C1 segment of cervical spinal cord (tissue), 14 donors: ENCODE measurements at regions not wholly inside any gene's neighbourhood (a gene's known extent, or its start where the extent isn't known, plus 50 kb on each side); places are given as distances from the start of the nearest gene placed in this dataset.
"Not testable (repeated sequence)": the region's sequence is repeated elsewhere in the genome, so short reads cannot be mapped to it uniquely, and the experiment has no call there.

Experiments
- DNase-seq, 14 donors: peaks; one replicate each; lab custom pipeline; 2025; lab: John Stamatoyannopoulos, UW

DNA sequence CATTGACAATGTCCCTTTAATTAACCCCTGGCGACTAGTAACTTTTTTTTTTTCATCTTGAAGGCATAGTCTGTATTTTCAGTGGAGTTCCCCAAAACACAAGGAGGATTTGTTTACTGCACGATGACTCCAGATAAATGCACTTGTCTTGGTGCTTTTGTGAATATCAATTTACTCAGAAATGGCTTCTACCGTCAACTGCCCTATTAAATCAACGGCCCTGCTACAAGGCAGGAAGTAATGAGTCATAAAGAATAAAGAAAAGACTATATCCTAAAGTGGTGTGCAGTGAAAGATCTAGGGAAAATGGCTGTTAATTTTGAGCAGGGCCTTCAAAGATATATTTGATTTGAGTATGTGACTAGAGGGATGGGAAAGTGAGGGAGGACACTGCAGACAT lies 388.3 kb upstream of the CHD1 start:
- no peak for DNase-seq

DNA sequence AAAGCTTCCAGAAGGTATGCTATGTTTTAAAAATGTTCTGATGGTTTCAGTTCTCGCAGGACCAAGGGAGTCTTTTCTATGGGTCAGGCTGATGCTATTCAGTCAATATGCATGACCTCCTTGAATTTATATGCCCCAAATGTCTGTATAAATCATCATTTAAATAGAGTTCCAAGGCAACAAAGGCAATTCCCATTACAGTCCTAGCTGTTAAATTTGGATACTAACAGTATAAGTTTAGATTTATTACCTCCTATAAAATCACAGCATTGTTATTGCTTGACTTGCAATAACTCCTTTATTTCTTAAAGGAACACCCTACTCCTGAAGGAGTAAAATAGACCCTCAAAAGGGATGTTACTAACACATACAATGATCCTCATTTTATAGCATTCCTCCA lies 387.7 kb upstream of the CHD1 start:
- no peak for DNase-seq

DNA sequence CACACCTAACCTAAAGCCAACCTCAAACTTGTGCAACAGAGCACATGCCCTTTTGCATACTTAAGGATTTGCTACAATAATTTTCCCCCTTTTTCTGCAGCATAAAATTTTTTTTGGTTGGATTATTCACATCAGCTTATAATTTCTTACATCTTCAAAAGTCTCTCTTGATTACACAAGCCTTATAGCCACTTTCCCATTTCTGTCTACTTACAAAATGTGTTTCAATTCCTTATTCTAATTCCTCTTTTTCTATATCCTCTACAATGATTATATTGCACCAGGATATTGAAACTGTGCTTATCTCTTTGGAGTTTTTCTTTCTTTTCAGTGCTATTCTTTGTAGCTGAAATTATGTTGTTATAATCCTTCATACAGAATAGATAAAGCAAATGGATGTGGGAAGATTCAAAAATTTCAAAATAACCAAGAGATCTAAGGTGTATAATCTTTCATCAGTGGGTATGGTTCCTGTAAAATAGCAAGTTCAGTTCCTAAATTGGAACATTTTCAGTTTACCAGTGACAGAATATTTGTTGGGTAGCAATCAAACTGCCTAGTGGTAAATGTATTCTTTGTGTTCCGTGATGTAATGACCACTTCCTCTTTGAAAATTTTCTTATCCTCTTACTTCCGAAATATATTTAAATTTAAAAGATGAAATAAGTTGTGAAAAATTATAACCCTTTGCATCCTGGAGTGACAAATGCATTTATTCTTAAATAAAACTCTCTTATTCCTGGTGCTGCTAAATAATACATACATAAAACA lies 386.8 kb upstream of the CHD1 start:
- DNase-seq, result no peak

DNA sequence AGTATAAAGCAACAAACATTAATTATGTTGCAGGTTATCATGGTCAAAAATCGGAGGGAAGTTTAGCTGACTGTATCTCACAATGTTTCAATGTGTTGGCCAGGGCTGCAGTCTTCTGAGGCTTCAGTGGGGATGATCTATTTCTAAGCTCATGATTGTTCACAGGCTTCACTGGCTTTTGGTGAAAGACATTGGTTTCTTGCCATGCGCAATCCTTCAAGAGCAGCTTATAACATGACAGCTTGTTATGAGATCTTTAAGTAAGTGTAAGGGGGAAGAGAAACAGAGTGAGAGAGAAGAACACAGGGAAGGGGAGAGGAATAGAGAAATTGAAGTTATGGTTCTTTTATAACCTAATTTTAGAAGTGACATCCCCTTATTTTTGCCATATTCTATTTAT lies 385.9 kb upstream of the CHD1 start:
- no peak for DNase-seq

DNA sequence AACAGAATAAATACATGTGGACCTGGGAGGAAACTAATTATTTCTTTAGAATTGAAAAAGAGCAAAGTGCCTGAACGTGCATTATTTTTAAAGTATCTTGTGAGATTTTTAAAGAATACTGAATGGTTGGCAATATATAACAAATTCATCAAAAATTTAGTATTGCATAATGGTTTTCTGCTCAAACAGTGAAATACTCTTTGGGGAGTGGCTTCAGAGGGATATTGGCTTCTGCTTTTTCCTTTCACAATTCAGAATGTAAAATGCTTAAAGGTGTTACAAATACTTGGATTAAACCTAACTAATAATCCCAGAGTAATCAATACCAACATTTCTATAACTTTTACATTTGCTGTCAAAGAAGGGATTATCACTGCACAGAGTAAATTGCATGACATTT lies 379.3 kb upstream of the CHD1 start:
- DNase-seq, result no peak

DNA sequence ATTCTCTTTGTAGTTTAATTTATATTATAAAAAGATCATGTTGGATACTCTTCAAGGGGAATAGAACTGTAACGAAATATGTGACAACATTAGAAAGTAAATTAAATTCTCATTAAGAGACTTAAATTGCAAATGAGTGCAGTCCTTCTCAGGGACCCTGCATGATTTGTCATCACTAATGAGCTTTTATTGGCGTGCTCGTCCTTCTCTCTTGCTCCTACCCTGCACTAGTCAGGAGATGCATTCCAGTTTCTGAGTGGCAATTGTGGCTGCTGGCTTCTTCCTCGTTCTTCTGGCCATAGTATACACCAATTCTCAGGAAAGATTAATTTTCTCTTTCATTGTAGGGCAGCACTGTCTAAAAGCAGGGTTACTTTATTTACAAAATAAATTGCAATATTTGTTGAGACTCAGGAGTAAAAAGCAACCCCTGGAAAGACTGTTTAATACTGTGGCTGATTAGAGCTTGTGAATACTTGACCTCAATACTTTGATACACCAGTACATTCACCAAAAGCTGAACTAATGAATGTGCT lies 376.3 kb upstream of the CHD1 start:
- no peak for DNase-seq

DNA sequence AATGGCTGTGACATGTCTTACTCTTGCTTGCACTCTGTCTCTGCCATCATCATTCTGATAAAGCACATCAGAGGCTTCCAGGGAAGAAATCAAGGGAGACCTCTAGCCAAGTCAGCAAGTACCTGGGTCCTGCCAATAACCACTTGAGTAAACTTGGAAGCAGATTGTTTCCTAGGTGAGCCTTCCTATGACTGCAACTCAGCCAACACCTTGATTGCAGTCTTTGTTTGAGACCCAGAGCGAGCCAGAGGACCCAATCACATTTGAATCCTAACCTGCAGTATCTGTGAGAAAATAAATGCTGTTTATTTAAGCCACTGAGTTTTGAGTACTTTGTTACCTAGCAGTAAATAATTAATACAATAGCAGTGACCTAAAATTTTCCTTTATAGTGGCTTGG lies 356.8 kb upstream of the CHD1 start:
- DNase-seq, result no peak

DNA sequence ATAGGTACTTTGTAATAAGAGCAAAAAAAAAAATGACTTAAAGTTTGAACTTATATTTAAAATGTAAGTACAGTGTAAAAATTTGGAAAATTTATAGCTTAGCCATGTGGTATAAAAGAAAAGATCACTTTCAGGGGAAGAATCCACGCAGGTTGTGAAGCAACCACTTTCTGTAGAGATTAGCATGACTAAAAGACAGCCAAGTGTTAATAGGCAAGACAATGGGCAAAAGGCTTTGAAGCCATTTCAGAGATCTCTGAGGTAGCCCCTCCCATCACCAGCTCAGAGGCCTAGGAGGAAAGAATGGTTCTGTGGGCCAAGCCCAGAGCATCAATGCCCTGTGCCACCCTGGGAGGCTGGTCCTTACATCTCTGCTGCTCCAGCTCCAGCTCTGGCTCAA lies 346.3 kb upstream of the CHD1 start:
- DNase-seq, result no peak

DNA sequence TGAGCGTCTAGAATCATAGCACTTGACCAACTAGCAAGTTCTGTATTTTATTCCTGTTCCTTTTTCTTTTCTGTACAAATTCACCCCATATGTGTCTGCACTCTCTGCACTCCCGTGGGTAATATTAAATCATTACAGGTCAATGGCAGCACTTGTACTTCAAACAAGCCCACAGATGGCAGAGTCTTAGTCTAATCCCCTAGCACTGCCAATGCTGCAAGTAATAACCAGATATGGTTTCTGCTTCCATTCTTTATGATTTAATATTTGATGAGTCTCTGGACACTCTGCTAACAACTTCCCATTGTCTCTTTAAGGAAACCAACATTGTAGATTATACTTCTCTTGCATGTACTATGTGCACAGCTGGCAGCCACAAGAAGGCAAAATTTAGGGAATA lies 343.8 kb upstream of the CHD1 start:
- no peak for DNase-seq

DNA sequence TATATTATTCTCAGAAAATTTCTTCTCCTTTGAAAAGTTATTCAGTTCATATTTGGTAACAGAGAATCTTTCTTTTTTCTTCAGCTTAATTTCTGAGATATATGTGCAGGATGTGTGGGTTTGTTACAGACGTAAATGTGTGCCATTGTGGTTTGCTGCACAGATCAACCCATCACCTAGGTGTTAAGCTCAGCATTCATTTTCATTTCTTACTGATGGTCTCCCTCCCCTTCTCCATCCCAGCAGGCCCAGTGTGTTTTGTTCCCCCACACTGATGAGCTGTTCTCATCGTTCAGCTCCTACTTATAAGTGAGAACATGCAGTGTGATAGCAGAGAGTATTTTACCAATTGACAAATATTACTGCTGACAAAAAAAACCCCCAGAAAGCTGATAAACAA lies 330.0 kb upstream of the CHD1 start:
- no peak for DNase-seq

DNA sequence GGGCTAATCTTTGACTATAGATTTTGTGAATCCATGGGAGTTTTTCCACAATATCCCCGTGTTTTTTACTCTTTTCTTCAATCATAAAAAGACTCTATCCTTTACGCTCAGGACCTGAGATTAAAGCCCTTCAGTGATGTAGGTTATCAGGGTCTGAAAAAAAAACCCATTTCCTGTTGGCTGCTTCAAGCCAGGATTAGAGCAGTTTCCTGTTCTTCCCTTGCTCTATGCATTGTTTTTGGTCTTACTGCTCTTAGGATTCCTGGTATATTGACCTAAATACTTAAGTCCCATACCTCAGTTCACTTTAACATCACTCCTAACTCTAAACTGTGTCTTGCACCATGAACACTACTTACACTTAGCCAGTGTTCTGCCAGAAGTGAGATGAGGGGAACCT lies 319.3 kb upstream of the CHD1 start:
- no peak for DNase-seq

DNA sequence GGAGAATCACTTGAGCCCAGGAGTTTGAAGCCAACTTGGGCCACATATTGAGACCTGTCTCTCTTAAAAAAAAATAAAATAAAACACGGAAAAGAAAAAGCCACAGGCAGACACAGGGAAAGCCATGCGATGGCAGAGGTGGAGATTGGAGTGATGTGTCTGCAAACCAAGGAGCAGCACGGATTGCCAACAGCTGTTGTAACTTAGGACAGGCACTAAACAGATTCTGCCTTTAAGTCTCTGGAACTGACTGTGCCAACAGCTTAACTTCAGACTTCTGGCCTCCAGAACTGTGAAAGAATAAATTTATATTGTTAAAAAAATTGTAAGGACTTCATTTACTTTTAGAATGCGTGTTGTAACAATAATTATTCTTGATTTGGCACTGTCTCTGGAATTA lies 318.5 kb upstream of the CHD1 start:
- no peak for DNase-seq

DNA sequence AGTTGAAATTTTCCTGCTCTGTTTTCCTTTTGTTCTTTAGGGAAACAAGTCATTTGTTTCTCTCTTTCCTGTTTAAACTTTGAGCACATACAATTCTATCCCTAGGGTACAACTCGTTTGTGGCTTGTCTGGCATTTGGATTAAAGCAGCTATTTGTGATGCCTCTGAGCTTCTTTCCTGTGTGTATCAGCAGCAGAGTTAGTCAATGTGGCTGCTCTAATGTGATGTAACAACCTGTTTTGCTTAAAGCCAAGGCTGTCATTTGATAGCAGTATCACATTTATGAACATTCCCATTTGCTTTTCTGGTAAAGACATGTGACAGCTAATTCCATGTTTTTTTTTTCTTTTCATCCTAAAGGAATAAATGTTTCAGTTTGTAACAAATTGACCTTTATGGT lies 314.3 kb upstream of the CHD1 start:
- DNase-seq, result no peak

DNA sequence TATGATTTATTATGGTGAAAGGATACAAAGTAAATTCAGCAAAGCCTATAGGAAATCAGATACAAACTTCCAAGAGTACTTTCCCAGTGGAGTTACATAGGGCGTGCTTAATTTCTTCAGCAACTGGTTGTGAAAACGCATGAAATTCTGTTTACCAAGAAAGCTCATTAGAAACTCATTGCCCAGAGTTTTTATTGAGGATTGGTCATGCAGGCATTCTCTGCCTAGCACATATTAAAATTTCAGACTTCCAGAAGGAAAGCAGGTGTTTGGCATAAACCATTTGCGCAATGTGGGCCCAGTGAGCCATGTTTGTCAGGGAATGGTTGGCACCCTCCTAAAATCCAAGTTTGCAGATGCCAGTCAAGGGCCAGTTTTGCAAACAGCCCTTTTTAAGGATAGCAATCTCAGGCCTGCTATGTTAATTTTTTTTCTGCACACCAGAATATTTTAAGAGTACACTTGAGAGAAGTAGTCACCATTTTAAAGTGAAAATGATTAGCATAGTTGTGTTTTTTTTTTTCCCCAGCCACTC lies 311.1 kb upstream of the CHD1 start:
- DNase-seq, result no peak

DNA sequence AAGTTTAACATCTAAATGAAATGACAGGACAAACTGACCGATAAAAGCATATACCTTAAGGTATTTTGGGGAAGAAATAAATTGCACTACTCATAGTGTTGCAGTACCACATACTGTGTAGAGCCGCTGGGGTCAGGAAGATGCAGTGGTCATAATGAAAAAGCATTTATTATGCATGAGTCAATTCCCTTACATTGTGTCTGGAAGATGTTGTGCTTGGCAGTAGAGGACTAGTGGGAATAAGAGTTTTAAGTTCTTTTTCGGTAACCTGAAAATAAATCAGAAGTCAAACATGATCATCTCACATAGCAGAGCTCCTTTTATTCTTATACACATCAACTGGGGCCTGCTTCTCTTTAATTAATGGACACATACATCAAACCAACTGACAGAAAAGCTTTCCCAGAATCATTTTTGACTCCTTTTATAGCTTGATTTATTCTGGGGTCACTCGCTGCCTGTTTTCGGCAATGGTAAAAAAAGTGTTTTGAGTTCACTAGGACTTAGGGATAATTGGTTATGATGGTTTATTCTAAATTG lies 262.5 kb upstream of the CHD1 start:
- DNase-seq, result no peak

DNA sequence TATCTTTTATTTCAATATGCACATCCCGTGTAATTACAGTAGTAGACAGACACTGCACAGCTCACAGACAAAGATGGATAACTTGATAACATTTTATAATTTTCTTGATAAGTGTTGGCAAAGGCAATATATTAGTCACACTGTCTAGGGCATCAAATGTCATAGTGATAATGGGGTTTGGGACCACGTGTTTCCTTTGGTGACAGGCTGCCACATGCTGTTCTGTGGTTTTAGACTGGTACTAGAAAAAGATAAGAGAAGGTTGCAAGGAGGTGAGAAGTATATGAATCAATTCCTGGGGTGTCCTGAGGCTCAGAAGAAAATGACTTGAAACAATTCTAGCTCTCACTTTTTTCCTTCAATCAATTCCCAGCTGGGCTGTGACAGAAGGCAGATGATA lies 258.8 kb upstream of the CHD1 start:
- DNase-seq, result no peak

DNA sequence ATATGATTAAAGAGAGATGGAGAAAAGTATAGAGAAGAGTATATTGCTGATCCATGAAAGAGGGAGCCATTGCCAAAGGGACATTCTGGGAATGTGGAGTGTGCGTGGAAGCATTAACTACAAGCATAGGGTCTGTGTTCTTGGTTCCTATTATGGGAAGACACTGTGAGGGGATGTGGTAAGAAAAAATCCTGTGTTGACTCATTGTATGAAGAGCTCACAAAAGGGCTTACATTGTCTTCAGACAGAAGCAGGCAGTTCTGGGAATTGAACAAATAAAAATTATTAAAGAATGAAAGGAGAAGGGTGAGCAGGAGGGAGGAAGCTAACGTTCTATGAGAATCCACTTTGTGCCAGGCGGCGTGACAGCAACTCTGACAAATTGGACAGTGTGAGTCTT lies 250.4 kb upstream of the CHD1 start:
- DNase-seq, result no peak

DNA sequence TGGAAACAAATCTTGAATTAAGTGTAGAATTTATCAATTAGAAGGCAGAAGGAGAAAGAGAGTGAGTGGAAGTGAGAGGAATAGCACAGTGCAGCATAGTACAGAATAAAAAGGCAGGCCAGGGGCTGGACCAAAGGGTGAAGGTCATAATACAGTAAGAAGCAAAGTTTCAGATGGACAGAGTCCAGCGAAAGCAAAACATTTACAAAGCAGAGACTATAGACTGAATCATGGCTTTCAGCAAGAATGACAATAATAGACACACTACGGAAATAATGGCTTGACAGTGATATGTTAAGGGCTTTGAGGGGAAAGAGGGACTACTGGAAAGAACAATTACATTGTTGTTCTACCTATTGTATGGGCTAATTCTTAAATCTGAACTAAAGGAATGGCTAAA lies 249.0 kb upstream of the CHD1 start:
- no peak for DNase-seq

DNA sequence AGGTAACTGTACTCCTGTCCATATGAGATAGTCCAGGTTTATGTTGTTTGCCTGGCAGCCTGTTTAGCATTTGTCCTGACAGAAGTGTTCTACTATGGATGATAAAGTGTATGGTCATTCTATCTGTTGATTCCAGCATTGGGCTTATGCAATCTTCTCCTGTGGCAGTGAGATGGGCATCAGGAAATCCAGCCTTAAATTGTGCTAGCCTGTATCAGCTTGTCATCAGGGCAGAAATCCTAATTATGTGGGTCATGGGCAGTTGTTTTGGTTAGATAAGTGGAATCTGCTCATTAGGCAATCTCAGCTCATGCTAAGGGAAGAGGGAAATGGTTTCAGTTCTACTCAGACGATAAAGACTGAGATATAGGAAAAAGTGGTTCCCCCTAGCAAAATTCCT lies 247.4 kb upstream of the CHD1 start:
- no peak for DNase-seq

DNA sequence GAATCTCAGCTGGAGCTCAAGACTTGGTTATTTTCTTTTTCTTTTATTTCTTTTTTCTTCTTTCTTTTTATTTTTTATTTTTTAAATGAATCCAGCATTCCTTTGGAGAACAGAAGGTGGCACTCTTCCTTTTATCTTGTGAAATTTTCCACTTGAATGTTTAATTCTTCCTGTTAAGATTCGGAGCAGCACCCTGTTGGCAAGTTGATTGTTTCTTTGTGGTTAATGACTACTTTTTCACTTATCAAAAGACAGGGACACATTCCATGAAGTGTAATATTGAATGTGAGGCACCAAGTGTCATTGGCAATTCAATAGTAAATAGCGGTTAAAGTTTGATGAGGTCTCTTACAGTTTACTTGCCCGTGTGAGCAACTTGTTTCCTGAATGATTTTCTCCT lies 240.5 kb upstream of the CHD1 start:
- no peak for DNase-seq

DNA sequence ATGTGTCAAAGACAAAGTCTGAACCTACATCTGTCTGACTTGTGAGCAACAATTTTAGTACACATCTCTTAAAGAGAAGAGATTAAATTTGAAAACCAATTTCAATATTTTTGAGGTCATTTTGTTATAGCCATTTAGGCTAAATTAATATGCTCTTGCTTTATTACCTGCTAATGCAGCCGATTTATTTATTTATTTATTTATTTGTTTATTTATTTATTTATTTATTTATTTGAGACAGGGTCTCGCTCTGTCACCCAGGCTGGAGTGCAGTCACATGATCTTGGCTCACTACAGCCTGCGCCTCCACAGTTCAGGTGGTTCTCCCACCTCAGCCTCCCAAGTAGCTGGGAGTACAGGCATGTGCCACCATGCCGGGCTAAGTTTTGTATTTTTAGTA lies 232.7 kb upstream of the CHD1 start:
- not testable (repeated sequence) for DNase-seq

DNA sequence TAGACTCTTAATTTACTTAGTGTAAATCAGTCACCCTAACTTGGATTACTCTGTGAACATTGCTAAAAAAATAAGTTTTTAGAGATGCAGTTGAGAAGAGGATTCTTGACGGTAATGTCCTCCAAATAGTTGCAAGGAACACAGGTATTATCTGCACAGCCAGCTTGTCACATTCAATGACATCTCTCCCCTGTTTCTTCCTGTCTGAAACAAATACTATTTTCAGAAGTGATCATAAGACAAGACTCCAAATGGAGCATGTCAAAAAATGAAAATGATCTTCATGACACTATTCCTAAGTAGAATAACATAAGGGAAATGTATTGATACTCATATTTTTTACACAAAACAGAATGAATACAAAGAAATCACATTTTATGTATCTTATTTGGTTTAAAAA lies 227.9 kb upstream of the CHD1 start:
- DNase-seq, result no peak

DNA sequence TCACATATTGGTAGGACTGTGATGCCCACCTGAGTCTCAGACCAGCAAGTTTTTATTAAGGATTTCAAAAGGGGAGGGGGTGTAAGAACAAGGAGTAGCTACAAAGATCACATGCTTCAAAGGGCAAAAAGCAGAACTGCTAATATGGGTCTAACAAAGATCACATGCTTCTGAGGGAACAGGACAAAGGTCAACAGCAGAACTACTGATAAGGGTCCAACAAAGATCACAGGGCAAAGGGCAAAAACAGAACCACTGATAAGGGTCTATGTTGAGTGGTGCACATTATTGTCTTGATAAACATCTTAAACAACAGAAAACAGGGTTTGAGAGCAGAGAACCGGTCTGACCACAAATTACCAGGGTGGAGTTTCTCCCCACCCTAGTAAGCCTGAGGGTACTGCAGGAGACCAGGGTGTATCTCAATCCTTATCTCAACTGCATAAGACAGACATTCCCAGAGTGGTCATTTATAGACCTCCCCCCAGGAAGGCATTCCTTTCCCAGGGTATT lies 214.5 kb upstream of the CHD1 start:
- not testable (repeated sequence) for DNase-seq
